Naive thymus-derived CD4-positive, alpha-beta T cell (primary cell): ENCODE measurements at regions not wholly inside any gene's neighbourhood (a gene's known extent, or its start where the extent isn't known, plus 50 kb on each side); places are given as distances from the start of the nearest gene placed in this dataset.

Source experiments
- ATAC-seq: fragments of 150-1000 bp; cut with Tn5 transposase; 2 replicates; pipeline ENCODE4 v1.10.0; 2021; ENCODE audit warnings: mild to moderate bottlenecking, moderate library complexity
- CTCF ChIA-PET: fragments of 350-600 bp; sonication (Branson Sonifier 250); formaldehyde crosslinking; loops from one replicate; lab custom pipeline; 2021; ENCODE audit warnings: antibody characterized with exemption; lab: Charles Lee
- POLR2A ChIA-PET: fragments of 350-600 bp; sonication (Branson Sonifier 250); formaldehyde crosslinking; loops from one replicate; lab custom pipeline; 2021; ENCODE audit warnings: antibody characterized with exemption, inconsistent platforms; lab: Charles Lee
- DNase-seq, 9 donors: peaks; one replicate each; pipeline versions ENCODE4 v3.0.0 to v3.0.0-alpha.2; 2020 to 2022; ENCODE audit warnings: mixed read lengths in 1 of 9
- H3K27ac ChIP-seq: one replicate; pipeline ENCODE4 v1.7.0; 2013; ENCODE audit warnings: mild to moderate bottlenecking, low read depth, low read length, moderate library complexity
- H3K27me3 ChIP-seq, 2 donors: one replicate each; pipeline ENCODE4 v1.7.0; 2013; ENCODE audit warnings: low read length in 2 of 2, mild to moderate bottlenecking in 2 of 2, moderate library complexity in 2 of 2; ENCODE audit not compliant: control insufficient read depth in 2 of 2, insufficient read depth in 2 of 2
- H3K36me3 ChIP-seq, 3 experiments: 1 replicate in 2 of 3; 2 replicates in 1 of 3; pipeline ENCODE4 v1.7.0; 2013; ENCODE audit warnings: low read length in 3 of 3, mild to moderate bottlenecking in 3 of 3, moderate library complexity in 1 of 3; ENCODE audit not compliant: insufficient read depth in 3 of 3, control insufficient read depth in 2 of 3
- H3K4me1 ChIP-seq, 2 donors: one replicate each; pipeline ENCODE4 v1.7.0; 2013; ENCODE audit warnings: low read length in 2 of 2, mild to moderate bottlenecking in 2 of 2, moderate library complexity in 1 of 2; ENCODE audit not compliant: control insufficient read depth in 2 of 2, insufficient read depth in 2 of 2
- H3K4me3 ChIP-seq: 2 replicates; pipeline ENCODE4 v1.7.0; 2013; ENCODE audit warnings: mild to moderate bottlenecking, low read length
- H3K9me3 ChIP-seq, 3 experiments: 1 replicate in 2 of 3; 2 replicates in 1 of 3; pipeline ENCODE4 v1.7.0; 2013; ENCODE audit warnings: low read length in 3 of 3; ENCODE audit not compliant: control insufficient read depth in 2 of 3
- H3K27ac Mint-ChIP-seq, 9 donors: one replicate each; pipeline ENCODE4 v1.8.0; 2020 to 2022; ENCODE audit warnings: mixed read lengths in 9 of 9, mild to moderate bottlenecking in 8 of 9, moderate library complexity in 5 of 9, inconsistent platforms in 2 of 9
- H3K27me3 Mint-ChIP-seq, 5 donors: one replicate each; pipeline ENCODE4 v1.8.0; 2021 to 2022; ENCODE audit warnings: mixed read lengths in 5 of 5, mild to moderate bottlenecking in 1 of 5
- H3K36me3 Mint-ChIP-seq, 5 donors: one replicate each; pipeline ENCODE4 v1.8.0; 2020 to 2022; ENCODE audit warnings: mixed read lengths in 5 of 5, mild to moderate bottlenecking in 3 of 5, inconsistent platforms in 1 of 5
- H3K4me1 Mint-ChIP-seq, 7 donors: one replicate each; pipeline ENCODE4 v1.8.0; 2020 to 2022; ENCODE audit warnings: mixed read lengths in 7 of 7, mild to moderate bottlenecking in 3 of 7, inconsistent platforms in 1 of 7
- H3K4me3 Mint-ChIP-seq, 10 donors: one replicate each; pipeline ENCODE4 v1.8.0; 2020 to 2022; ENCODE audit warnings: mild to moderate bottlenecking in 10 of 10, mixed read lengths in 10 of 10, moderate library complexity in 6 of 10, inconsistent platforms in 2 of 10
- H3K9me3 Mint-ChIP-seq, 11 donors: one replicate each; pipeline ENCODE4 v1.8.0; 2020 to 2022; ENCODE audit warnings: mixed read lengths in 11 of 11, mild to moderate bottlenecking in 4 of 11, inconsistent platforms in 1 of 11, moderate library complexity in 1 of 11
- intact Hi-C, 2 donors: fragments of 100-400 bp; cut with micrococcal nuclease; formaldehyde crosslinking; loops; one replicate each; pipeline ENCODE4 v1.15.1; 2023

DNA sequence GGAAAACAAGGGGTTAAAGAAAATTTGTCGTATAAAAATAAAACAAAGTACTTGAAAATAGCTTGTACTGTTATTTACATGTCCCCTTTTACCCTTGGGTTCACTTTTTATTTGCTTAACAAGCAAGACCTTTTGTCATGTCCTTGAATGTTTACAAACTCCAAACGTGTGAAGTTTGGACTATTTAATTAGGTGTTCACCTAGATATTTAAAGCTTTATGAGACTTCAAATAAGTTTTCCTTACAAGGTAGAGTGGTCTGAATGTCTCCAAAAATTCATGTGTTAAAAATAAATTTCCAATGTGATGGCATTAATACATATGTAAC lies 242.0 kb upstream of the TTC14 start:
- Mint-ChIP-seq H3K36me3 (no peaks in the 10 kb centered on the region), H3K4me3 (no peak overlapping the region), H3K27ac (no peak overlapping the region), H3K27me3 (peaks cover 0 to 6% (median 4%) of the 10 kb centered on the region in 5 donors), H3K4me1 (no peaks in the 10 kb centered on the region), H3K9me3 (peaks cover 0 to 12% (median 2%) of the 10 kb centered on the region in 11 donors)
- no peak for DNase-seq
- Histone ChIP-seq H3K27ac (no peak overlapping the region), H3K36me3 (no peaks in the 10 kb centered on the region), H3K27me3 (no peaks in the 10 kb centered on the region), H3K4me3 (no peak overlapping the region), H3K9me3 (no peaks in the 10 kb centered on the region), H3K4me1 (no peaks in the 10 kb centered on the region)
- POLR2A ChIA-PET = no interaction called here
- intact Hi-C loops = no loop called here
- no peak for ATAC-seq
- CTCF ChIA-PET = no interaction called here

- Histone ChIP-seq H3K36me3 (no peaks in the 10 kb centered on the region), H3K27me3 (no peaks in the 10 kb centered on the region), H3K9me3 (no peaks in the 10 kb centered on the region), H3K27ac (no peak overlapping the region), H3K4me1 (no peaks in the 10 kb centered on the region), H3K4me3 (no peak overlapping the region)
- Mint-ChIP-seq H3K9me3 (peaks cover 3 to 16% (median 4%) of the 10 kb centered on the region in 11 donors), H3K36me3 (no peaks in the 10 kb centered on the region), H3K4me1 (no peaks in the 10 kb centered on the region), H3K27me3 (peaks cover 0 to 6% (median 4%) of the 10 kb centered on the region in 5 donors), H3K4me3 (no peak overlapping the region), H3K27ac (no peak overlapping the region)
- ChIA-PET CTCF (no interaction called here), POLR2A (no interaction called here)
- ATAC-seq = no peak
- no peak for DNase-seq
- intact Hi-C loops = no loop called here
Observed at GRCh38 chr3:180362081-180362480, 239.9 kb upstream of the TTC14 start.

- CTCF ChIA-PET = no interaction called here
Observed at GRCh38 chr3:180375831-180376230, 226.1 kb upstream of the TTC14 start.

DNA sequence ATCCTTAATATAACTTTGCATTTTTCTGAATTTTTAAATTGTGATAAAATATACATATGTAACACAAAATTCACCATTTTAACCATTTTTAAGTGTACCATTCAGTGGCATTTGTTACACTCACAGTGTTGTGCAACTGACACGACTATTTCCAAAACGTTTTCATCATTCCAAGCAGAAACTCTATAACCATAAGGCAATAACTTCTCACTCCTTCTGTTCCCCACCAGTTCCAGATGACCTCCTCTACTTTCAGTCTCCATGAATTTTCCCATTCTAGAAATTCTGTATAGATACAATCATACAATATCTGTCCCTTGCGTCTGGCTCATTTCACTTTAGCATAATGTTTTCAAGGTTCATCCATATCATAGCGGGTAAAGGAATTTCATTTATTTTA lies 223.5 kb upstream of the TTC14 start:
- Histone ChIP-seq H3K27me3 (no peaks in the 10 kb centered on the region), H3K4me1 (no peaks in the 10 kb centered on the region), H3K27ac (no peak overlapping the region), H3K9me3 (no peaks in the 10 kb centered on the region), H3K4me3 (no peak overlapping the region), H3K36me3 (no peaks in the 10 kb centered on the region)
- no peaks in the 10 kb centered on the region for H3K27me3 Mint-ChIP-seq
- peaks cover 0 to 18% (median 5%) of the 10 kb centered on the region in 11 donors for H3K9me3 Mint-ChIP-seq
- CTCF ChIA-PET = no interaction called here
- H3K36me3 Mint-ChIP-seq = no peaks in the 10 kb centered on the region
- no peaks in the 10 kb centered on the region for H3K4me1 Mint-ChIP-seq
- no peak overlapping the region for H3K27ac Mint-ChIP-seq
- ATAC-seq (no peak), DNase-seq (no peak)
- POLR2A ChIA-PET = no interaction called here
- intact Hi-C loops = no loop called here
- no peak overlapping the region for H3K4me3 Mint-ChIP-seq

More at GRCh38 chr3:180375831-180376230, 226.1 kb upstream of the TTC14 start:
- peaks cover 0 to 25% (median 12%) of the 10 kb centered on the region in 11 donors for H3K9me3 Mint-ChIP-seq
- Histone ChIP-seq H3K27ac (no peak overlapping the region), H3K36me3 (no peaks in the 10 kb centered on the region), H3K27me3 (no peaks in the 10 kb centered on the region), H3K9me3 (no peaks in the 10 kb centered on the region), H3K4me3 (no peak overlapping the region), H3K4me1 (no peaks in the 10 kb centered on the region)
- no peak overlapping the region for H3K27ac Mint-ChIP-seq
- no peaks in the 10 kb centered on the region for H3K36me3 Mint-ChIP-seq
- intact Hi-C loops = no loop called here
- POLR2A ChIA-PET = no interaction called here
- DNase-seq = no peak
- no peaks in the 10 kb centered on the region for H3K4me1 Mint-ChIP-seq
- no peak for ATAC-seq
- no peaks in the 10 kb centered on the region for H3K27me3 Mint-ChIP-seq
- no peak overlapping the region for H3K4me3 Mint-ChIP-seq

DNA sequence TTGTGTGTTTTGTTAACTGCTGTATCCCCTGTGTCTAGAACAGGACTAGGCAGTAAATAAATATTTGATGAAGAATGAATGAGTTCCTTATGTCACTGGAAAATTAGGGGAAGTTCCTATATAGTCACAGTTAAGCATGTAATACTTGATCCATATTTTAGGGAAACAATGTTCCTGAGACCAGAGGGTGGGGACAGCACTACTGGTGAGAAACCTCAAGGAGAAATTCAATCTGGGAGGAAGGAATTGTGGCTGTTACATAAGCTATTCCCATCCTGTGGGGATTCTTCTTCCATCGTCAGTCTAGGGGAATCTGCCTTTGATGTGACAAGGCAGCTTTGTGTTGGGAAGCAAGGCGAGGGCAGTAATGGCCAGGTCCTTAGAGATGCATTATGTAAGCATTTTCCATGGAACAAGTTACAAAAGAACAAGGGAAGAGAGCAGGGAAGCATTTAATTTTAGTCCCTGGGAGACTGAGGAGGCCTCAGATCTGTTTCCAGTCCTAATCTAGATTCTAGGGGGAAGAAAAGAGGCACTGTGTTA lies 219.3 kb upstream of the TTC14 start:
- H3K27me3 Mint-ChIP-seq = no peaks in the 10 kb centered on the region
- no peak for DNase-seq

DNA sequence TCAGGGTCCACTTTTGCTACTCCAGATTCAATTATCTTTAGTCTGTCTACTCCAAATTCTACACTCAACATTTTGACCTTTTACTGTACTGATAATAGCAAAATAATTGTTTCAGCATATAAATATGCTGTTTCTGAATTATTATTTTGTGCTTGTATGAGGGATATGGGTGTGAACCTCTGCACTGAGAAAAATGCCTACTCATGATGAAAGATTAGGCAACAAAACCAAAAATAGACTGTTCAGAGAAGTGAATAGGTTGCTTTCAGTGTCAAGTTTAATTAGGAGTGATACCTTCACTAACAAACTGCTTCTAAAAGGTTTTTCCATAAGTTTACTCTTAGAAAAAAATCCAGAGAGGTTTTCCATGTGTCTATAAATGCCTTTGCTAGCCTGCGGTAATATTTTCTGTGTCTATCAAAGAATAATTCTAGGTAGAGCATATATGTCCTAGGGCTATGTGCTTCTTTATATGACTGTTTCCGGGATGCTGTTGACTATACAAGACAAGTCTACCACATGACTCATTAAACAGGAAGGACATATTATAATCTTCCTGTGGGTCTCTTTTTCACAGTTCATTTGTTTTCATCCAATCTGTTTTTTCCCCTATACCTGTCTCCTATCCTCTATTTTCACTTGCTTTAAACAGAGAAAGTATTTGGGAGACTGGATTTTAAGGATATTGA lies 218.5 kb upstream of the TTC14 start:
- no peaks in the 10 kb centered on the region for H3K36me3 ChIP-seq
- no peaks in the 10 kb centered on the region for H3K9me3 ChIP-seq
- Mint-ChIP-seq H3K27ac (no peak overlapping the region), H3K9me3 (peaks cover 0 to 12% (median 1%) of the 10 kb centered on the region in 11 donors), H3K4me3 (no peak overlapping the region), H3K27me3 (no peaks in the 10 kb centered on the region), H3K36me3 (no peaks in the 10 kb centered on the region), H3K4me1 (no peaks in the 10 kb centered on the region)
- no peak overlapping the region for H3K27ac ChIP-seq
- no peak for DNase-seq
- ChIA-PET POLR2A (no interaction called here), CTCF (no interaction called here)
- intact Hi-C loops = no loop called here
- ATAC-seq = no peak
- no peaks in the 10 kb centered on the region for H3K27me3 ChIP-seq
- no peaks in the 10 kb centered on the region for H3K4me1 ChIP-seq
- H3K4me3 ChIP-seq = no peak overlapping the region

More for the DNA sequence above, 219.3 kb upstream of the TTC14 start:
- no peak for ATAC-seq
- H3K9me3 ChIP-seq = no peaks in the 10 kb centered on the region
- Mint-ChIP-seq H3K4me1 (no peaks in the 10 kb centered on the region), H3K27ac (no peak overlapping the region), H3K36me3 (no peaks in the 10 kb centered on the region), H3K9me3 (peaks cover 0 to 14% (median 1%) of the 10 kb centered on the region in 11 donors), H3K4me3 (no peak overlapping the region)
- H3K4me3 ChIP-seq = no peak overlapping the region
- intact Hi-C loops = no loop called here
- H3K27me3 ChIP-seq = no peaks in the 10 kb centered on the region
- no peaks in the 10 kb centered on the region for H3K36me3 ChIP-seq
- no peak overlapping the region for H3K27ac ChIP-seq
- CTCF ChIA-PET = no interaction called here
- no peaks in the 10 kb centered on the region for H3K4me1 ChIP-seq
- POLR2A ChIA-PET = no interaction called here

DNA sequence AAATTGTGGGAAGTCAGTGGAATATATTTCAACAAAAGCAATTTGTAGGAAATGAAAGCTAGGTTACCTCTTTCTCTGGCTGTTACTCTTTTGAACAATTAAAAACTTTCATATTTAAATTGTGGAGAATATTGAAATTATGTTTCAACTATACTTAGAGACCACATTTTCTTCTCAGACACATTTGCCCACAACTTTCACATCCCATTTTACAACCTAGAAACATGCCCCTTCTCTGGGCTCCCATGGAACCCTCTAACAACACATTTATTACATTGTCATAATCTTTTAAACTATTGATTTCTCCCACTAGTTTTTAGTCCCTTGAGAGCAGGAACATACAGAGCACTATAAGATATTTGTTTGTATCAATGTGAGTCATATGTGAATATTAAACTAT lies 211.7 kb upstream of the TTC14 start:
- Mint-ChIP-seq H3K9me3 (peaks cover 0 to 6% (median 0%) of the 10 kb centered on the region in 11 donors), H3K4me1 (no peaks in the 10 kb centered on the region), H3K36me3 (no peaks in the 10 kb centered on the region), H3K27me3 (no peaks in the 10 kb centered on the region), H3K27ac (no peak overlapping the region), H3K4me3 (no peak overlapping the region)
- Histone ChIP-seq H3K27ac (no peak overlapping the region), H3K36me3 (no peaks in the 10 kb centered on the region), H3K4me1 (no peaks in the 10 kb centered on the region), H3K9me3 (no peaks in the 10 kb centered on the region), H3K27me3 (no peaks in the 10 kb centered on the region), H3K4me3 (no peak overlapping the region)
- POLR2A ChIA-PET = no interaction called here
- DNase-seq = no peak
- ATAC-seq = no peak
- intact Hi-C loops = no loop called here
- CTCF ChIA-PET = no interaction called here
